GM19099 (cell line): ENCODE measurements at regions not wholly inside any gene's neighbourhood (a gene's known extent, or its start where the extent isn't known, plus 50 kb on each side); places are given as distances from the start of the nearest gene placed in this dataset.

Experiments
- POLR2A ChIP-seq: IDR thresholded peaks from 3 replicates; pipeline ENCODE4 v1.6.1; 2011; ENCODE audit warnings: low read depth; ENCODE audit not compliant: insufficient read length; ENCODE audit errors: extremely low read depth

GRCh38 chr7:46742601-46743000 is 821.5 kb upstream of the IGFBP3 start:
- TF ChIP-seq POLR2A = no peak

- no peak for TF ChIP-seq POLR2A
Measured at GRCh38 chr7:46741938-46742540, 821.0 kb upstream of the IGFBP3 start.

GRCh38 chr7:46741181-46741580 is 820.1 kb upstream of the IGFBP3 start:
- TF ChIP-seq POLR2A = no peak

GRCh38 chr7:46739518-46740234 is 818.6 kb upstream of the IGFBP3 start:
- TF ChIP-seq POLR2A = no peak

- no peak for TF ChIP-seq POLR2A
Measured at GRCh38 chr7:46738796-46739195, 817.7 kb upstream of the IGFBP3 start.

- TF ChIP-seq POLR2A = no peak
Measured at GRCh38 chr7:46738165-46738564, 817.1 kb upstream of the IGFBP3 start.

- TF ChIP-seq POLR2A = no peak
Measured at GRCh38 chr7:46725838-46726237, 804.8 kb upstream of the IGFBP3 start.

GRCh38 chr7:46725136-46725535 is 804.1 kb upstream of the IGFBP3 start:
- no peak for TF ChIP-seq POLR2A

GRCh38 chr7:46723742-46724141 is 802.7 kb upstream of the IGFBP3 start:
- no peak for TF ChIP-seq POLR2A

- TF ChIP-seq POLR2A = no peak
Measured at GRCh38 chr7:46723003-46723402, 801.9 kb upstream of the IGFBP3 start.

GRCh38 chr7:46720761-46721160 is 799.7 kb upstream of the IGFBP3 start:
- TF ChIP-seq POLR2A = no peak

GRCh38 chr7:46719616-46720015 is 798.5 kb upstream of the IGFBP3 start:
- TF ChIP-seq POLR2A = no peak

GRCh38 chr7:46716926-46717325 is 795.9 kb upstream of the IGFBP3 start:
- no peak for TF ChIP-seq POLR2A

- no peak for TF ChIP-seq POLR2A
Measured at GRCh38 chr7:46715579-46715978, 794.5 kb upstream of the IGFBP3 start.

GRCh38 chr7:46714904-46715303 is 793.8 kb upstream of the IGFBP3 start:
- no peak for TF ChIP-seq POLR2A

- TF ChIP-seq POLR2A = no peak
Measured at GRCh38 chr7:46713868-46714596, 793.0 kb upstream of the IGFBP3 start.
